CD14-positive monocyte (primary cell): ENCODE measurements at regions not wholly inside any gene's neighbourhood (a gene's known extent, or its start where the extent isn't known, plus 50 kb on each side); places are given as distances from the start of the nearest gene placed in this dataset.

ENCODE experiments used
- DNase-seq, 3 donors: peaks; one replicate each; pipeline ENCODE4 v3.0.0-alpha.2; 2011 to 2022
- H2AFZ ChIP-seq: 2 replicates; pipeline ENCODE4 v1.6.0; 2012; ENCODE audit warnings: mild to moderate bottlenecking, low read depth, low read length, inconsistent platforms; ENCODE audit not compliant: insufficient read depth, poor library complexity, severe bottlenecking
- H3K27ac ChIP-seq, 2 donors: 1 replicate in 1 of 2; 2 replicates in 1 of 2; pipeline ENCODE4 v1.5.1; 2012 to 2013; ENCODE audit warnings: low read length in 2 of 2, control low read depth in 1 of 2, inconsistent platforms in 1 of 2, low read depth in 1 of 2, mild to moderate bottlenecking in 1 of 2
- H3K27me3 ChIP-seq, 2 donors: one replicate each; pipeline versions ENCODE4 v1.6.0 to v1.6.1; 2011 to 2013; ENCODE audit warnings: low read length in 2 of 2; ENCODE audit not compliant: control insufficient read depth in 2 of 2, insufficient read depth in 2 of 2
- H3K36me3 ChIP-seq, 2 donors: replicated peaks in 1 of 2; 1 replicate in 1 of 2; 2 replicates in 1 of 2; pipeline versions ENCODE4 v1.5.1 to v1.6.1; 2012 to 2013; ENCODE audit warnings: low read length in 2 of 2, control low read depth in 1 of 2, inconsistent platforms in 1 of 2, mild to moderate bottlenecking in 1 of 2; ENCODE audit not compliant: insufficient read depth in 2 of 2, control insufficient read depth in 1 of 2
- H3K4me1 ChIP-seq, 2 donors: 1 replicate in 1 of 2; 2 replicates in 1 of 2; pipeline versions ENCODE4 v1.5.1 to v1.6.1; 2012 to 2013; ENCODE audit warnings: low read length in 2 of 2, control low read depth in 1 of 2, inconsistent platforms in 1 of 2, mild to moderate bottlenecking in 1 of 2, moderate library complexity in 1 of 2; ENCODE audit not compliant: insufficient read depth in 2 of 2, control insufficient read depth in 1 of 2
- H3K4me2 ChIP-seq: replicated peaks from 2 replicates; pipeline ENCODE3; 2012; ENCODE audit warnings: low read length, moderate library complexity, mild to moderate bottlenecking; ENCODE audit not compliant: poor library complexity, severe bottlenecking; ENCODE audit errors: extremely low read depth
- H3K4me3 ChIP-seq, 3 experiments: fragments of 200-600 bp in 1 of 3; sonication (generic) in 1 of 3; replicated peaks in 1 of 3; 1 replicate in 2 of 3; 2 replicates in 1 of 3; pipeline ENCODE4 v1.5.1; 2011 to 2013; ENCODE audit warnings: low read length in 3 of 3, mild to moderate bottlenecking in 3 of 3, control low read depth in 2 of 3, low read depth in 2 of 3, inconsistent platforms in 1 of 3, moderate library complexity in 1 of 3
- H3K79me2 ChIP-seq: 2 replicates; pipeline ENCODE4 v1.6.0; 2012; ENCODE audit warnings: mild to moderate bottlenecking, control low read depth, inconsistent platforms, low read length, moderate library complexity; ENCODE audit not compliant: insufficient read depth
- H3K9ac ChIP-seq: 2 replicates; pipeline ENCODE4 v1.6.0; 2017; ENCODE audit warnings: low read length, mild to moderate bottlenecking; ENCODE audit not compliant: insufficient read depth, poor library complexity, severe bottlenecking
- H3K9me3 ChIP-seq, 2 donors: replicated peaks in 1 of 2; 1 replicate in 1 of 2; 2 replicates in 1 of 2; pipeline versions ENCODE4 v1.5.1 to v1.6.1; 2012 to 2013; ENCODE audit warnings: low read length in 2 of 2, control low read depth in 1 of 2; ENCODE audit not compliant: control insufficient read depth in 1 of 2, insufficient read depth in 1 of 2
- H4K20me1 ChIP-seq: 2 replicates; pipeline ENCODE4 v1.6.0; 2012; ENCODE audit warnings: mild to moderate bottlenecking, low read length, control low read depth, moderate library complexity; ENCODE audit not compliant: insufficient read depth
- H3K27ac Mint-ChIP-seq, 7 donors: one replicate each; pipeline ENCODE4 v1.8.0; 2020; ENCODE audit warnings: mild to moderate bottlenecking in 7 of 7, mixed read lengths in 7 of 7, moderate library complexity in 6 of 7, inconsistent platforms in 2 of 7
- H3K27me3 Mint-ChIP-seq, 3 donors: one replicate each; pipeline ENCODE4 v1.8.0; 2021 to 2022; ENCODE audit warnings: low read depth in 3 of 3, mild to moderate bottlenecking in 3 of 3, mixed read lengths in 3 of 3, moderate library complexity in 3 of 3, inconsistent platforms in 1 of 3
- H3K36me3 Mint-ChIP-seq, 2 donors: one replicate each; pipeline ENCODE4 v1.8.0; 2020; ENCODE audit warnings: mixed read lengths in 2 of 2, inconsistent platforms in 1 of 2, mild to moderate bottlenecking in 1 of 2
- H3K4me1 Mint-ChIP-seq: one replicate; pipeline ENCODE4 v1.8.0; 2020; ENCODE audit warnings: mild to moderate bottlenecking, mixed read lengths
- H3K4me3 Mint-ChIP-seq, 2 donors: one replicate each; pipeline ENCODE4 v1.8.0; 2020; ENCODE audit warnings: mild to moderate bottlenecking in 2 of 2, mixed read lengths in 2 of 2, moderate library complexity in 1 of 2
- H3K9me3 Mint-ChIP-seq, 7 donors: one replicate each; pipeline ENCODE4 v1.8.0; 2020 to 2022; ENCODE audit warnings: mixed read lengths in 7 of 7, mild to moderate bottlenecking in 6 of 7, moderate library complexity in 6 of 7, inconsistent platforms in 2 of 7
- CTCF ChIP-seq: fragments of 200-600 bp; IDR thresholded peaks from one replicate; pipeline ENCODE4 v1.8.0; 2022; ENCODE audit warnings: antibody characterized with exemption, mild to moderate bottlenecking
- WGBS: methylation state at CpG from one replicate; pipeline ENCODE4 v1.1.5; 2013; ENCODE audit warnings: missing lambda C conversion rate; ENCODE audit not compliant: insufficient coverage; 5-methylcytosine and 5-hydroxymethylcytosine counted together
- intact Hi-C, 2 donors: fragments of 100-400 bp; cut with micrococcal nuclease; formaldehyde crosslinking; loops; one replicate each; pipeline versions ENCODE4 v1.15.0 to v1.15.1; 2023

GRCh38 chr22:49012712-49013395 lies 814.8 kb downstream of the BRD1 start:
- 90% methylated on average over 6 of the region's 12 CpGs for WGBS
- Histone ChIP-seq H4K20me1 (no peaks in the 10 kb centered on the region), H3K9me3 (no peaks in the 10 kb centered on the region), H3K79me2 (no peaks in the 10 kb centered on the region), H3K4me1 (no peaks in the 10 kb centered on the region), H3K4me2 (no peak overlapping the region), H3K36me3 (no peaks in the 10 kb centered on the region), H3K4me3 (no peak overlapping the region), H3K27ac (no peak overlapping the region), H3K9ac (no peak overlapping the region), H2AFZ (no peak overlapping the region), H3K27me3 (no peaks in the 10 kb centered on the region)
- no peaks in the 10 kb centered on the region for H3K4me1 Mint-ChIP-seq
- no peaks in the 10 kb centered on the region for H3K36me3 Mint-ChIP-seq
- H3K4me3 Mint-ChIP-seq = no peak overlapping the region
- no peak for TF ChIP-seq CTCF
- H3K27me3 Mint-ChIP-seq = peaks cover 3 to 5% (median 5%) of the 10 kb centered on the region in 3 donors
- H3K27ac Mint-ChIP-seq = no peak overlapping the region
- no peak for DNase-seq
- no peaks in the 10 kb centered on the region for H3K9me3 Mint-ChIP-seq
- intact Hi-C loops = no loop called here

- H4K20me1 ChIP-seq = no peaks in the 10 kb centered on the region
- DNase-seq = no peak
- no peaks in the 10 kb centered on the region for H3K9me3 Mint-ChIP-seq
- H2AFZ ChIP-seq = no peak overlapping the region
- no peaks in the 10 kb centered on the region for H3K36me3 Mint-ChIP-seq
- no peak overlapping the region for H3K4me2 ChIP-seq
- WGBS = 84% methylated on average over 15 of the region's 16 CpGs
- H3K4me1 ChIP-seq = no peaks in the 10 kb centered on the region
- H3K27ac Mint-ChIP-seq = no peak overlapping the region
- no peak overlapping the region for H3K27ac ChIP-seq
- H3K4me3 ChIP-seq = no peak overlapping the region
- H3K27me3 Mint-ChIP-seq = peaks cover 1 to 5% (median 3%) of the 10 kb centered on the region in 3 donors
- no peak overlapping the region for H3K9ac ChIP-seq
- H3K9me3 ChIP-seq = no peaks in the 10 kb centered on the region
- no peak overlapping the region for H3K4me3 Mint-ChIP-seq
- no peaks in the 10 kb centered on the region for H3K27me3 ChIP-seq
- intact Hi-C loops = no loop called here
- no peak for TF ChIP-seq CTCF
- no peaks in the 10 kb centered on the region for H3K79me2 ChIP-seq
- no peaks in the 10 kb centered on the region for H3K36me3 ChIP-seq
- no peaks in the 10 kb centered on the region for H3K4me1 Mint-ChIP-seq
Observed at GRCh38 chr22:49011769-49012648, 815.7 kb downstream of the BRD1 start.
